ENCODE measurements at regions not wholly inside any gene's neighbourhood (a gene's known extent, or its start where the extent isn't known, plus 50 kb on each side); places are given as distances from the start of the nearest gene placed in this dataset.

DNA sequence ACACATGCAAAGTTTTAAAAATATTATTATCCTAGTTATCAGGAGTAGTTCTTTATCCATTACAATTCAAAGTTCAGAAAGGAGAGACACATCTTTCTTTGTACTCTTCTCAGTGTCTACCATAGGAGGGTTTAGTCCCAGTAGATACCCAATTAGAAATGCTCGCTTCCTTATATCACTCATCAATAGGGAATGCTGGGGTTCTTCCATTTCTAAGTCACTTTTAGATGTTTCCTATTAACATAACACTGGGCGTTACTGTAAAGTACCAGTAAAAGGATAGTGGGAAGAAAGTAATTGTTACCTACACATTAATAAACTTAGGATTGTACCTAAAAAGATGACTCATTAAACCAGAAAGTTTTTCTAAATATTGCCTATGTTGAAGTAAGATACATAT is 348.3 kb upstream of the CDH6 start:
- Histone ChIP-seq H3K9me3 (no peaks in the 10 kb centered on the region), H3K27ac (no peak overlapping the region), H3K4me1 (no peaks in the 10 kb centered on the region), H3K36me3 (no peaks in the 10 kb centered on the region), H3K27me3 (ENCODE audit: low read depth) (no peaks in the 10 kb centered on the region), H3K4me3 (no peak overlapping the region)
- DNase-seq (no peak), ATAC-seq (no peak)
- intact Hi-C loops (cut with DNase I), result no loop called here
- TF ChIP-seq, protein P1, sequence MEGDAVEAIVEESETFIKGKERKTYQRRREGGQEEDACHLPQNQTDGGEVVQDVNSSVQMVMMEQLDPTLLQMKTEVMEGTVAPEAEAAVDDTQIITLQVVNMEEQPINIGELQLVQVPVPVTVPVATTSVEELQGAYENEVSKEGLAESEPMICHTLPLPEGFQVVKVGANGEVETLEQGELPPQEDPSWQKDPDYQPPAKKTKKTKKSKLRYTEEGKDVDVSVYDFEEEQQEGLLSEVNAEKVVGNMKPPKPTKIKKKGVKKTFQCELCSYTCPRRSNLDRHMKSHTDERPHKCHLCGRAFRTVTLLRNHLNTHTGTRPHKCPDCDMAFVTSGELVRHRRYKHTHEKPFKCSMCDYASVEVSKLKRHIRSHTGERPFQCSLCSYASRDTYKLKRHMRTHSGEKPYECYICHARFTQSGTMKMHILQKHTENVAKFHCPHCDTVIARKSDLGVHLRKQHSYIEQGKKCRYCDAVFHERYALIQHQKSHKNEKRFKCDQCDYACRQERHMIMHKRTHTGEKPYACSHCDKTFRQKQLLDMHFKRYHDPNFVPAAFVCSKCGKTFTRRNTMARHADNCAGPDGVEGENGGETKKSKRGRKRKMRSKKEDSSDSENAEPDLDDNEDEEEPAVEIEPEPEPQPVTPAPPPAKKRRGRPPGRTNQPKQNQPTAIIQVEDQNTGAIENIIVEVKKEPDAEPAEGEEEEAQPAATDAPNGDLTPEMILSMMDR (IDR thresholded peaks at IDR 0.05), result no peak

DNA sequence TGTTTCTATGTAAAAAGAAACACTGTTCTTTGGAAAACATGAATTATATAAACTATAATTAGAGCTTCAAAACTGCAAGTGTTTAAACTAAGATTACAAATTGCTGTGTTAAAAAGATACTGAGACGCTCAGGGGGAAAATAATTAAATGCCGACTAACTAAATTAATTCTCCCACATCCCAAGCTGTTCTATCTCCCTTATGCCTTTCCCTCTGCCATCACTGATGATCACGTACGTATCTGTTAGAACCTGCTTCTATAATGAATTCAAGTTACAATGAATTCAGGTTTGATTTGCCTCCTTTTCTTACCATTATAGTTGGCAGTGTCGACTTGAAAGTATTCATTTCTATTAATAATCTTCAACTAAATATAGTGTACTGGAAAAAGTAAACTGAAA is 349.9 kb upstream of the CDH6 start:
- intact Hi-C loops (cut with DNase I), result no loop called here
- H3K27me3 ChIP-seq (ENCODE audit: low read depth), result no peaks in the 10 kb centered on the region
- H3K4me1 ChIP-seq, result no peaks in the 10 kb centered on the region
- ATAC-seq (no peak), DNase-seq (no peak)
- TF ChIP-seq, protein P1 (IDR thresholded peaks at IDR 0.05), result no peak
- no peak overlapping the region for H3K27ac ChIP-seq
- no peaks in the 10 kb centered on the region for H3K36me3 ChIP-seq
- H3K4me3 ChIP-seq, result no peak overlapping the region
- no peaks in the 10 kb centered on the region for H3K9me3 ChIP-seq

- H3K9me3 ChIP-seq, result no peaks in the 10 kb centered on the region
- H3K4me3 ChIP-seq, result no peak overlapping the region
- H3K36me3 ChIP-seq, result no peaks in the 10 kb centered on the region
- TF ChIP-seq, protein P1 (IDR thresholded peaks at IDR 0.05), result no peak
- no peak for DNase-seq
- H3K4me1 ChIP-seq, result no peaks in the 10 kb centered on the region
- no peak overlapping the region for H3K27ac ChIP-seq
- ATAC-seq, result no peak
- no peaks in the 10 kb centered on the region for H3K27me3 ChIP-seq (ENCODE audit: low read depth)
- intact Hi-C loops (cut with DNase I), result no loop called here
Observed at GRCh38 chr5:30839956-30840355, 353.5 kb upstream of the CDH6 start.

GRCh38 chr5:30838936-30839496 is 354.5 kb upstream of the CDH6 start:
- Histone ChIP-seq H3K9me3 (no peaks in the 10 kb centered on the region), H3K4me1 (no peaks in the 10 kb centered on the region), H3K27me3 (ENCODE audit: low read depth) (no peaks in the 10 kb centered on the region), H3K4me3 (no peak overlapping the region), H3K36me3 (no peaks in the 10 kb centered on the region), H3K27ac (no peak overlapping the region)
- TF ChIP-seq, protein P1 (IDR thresholded peaks at IDR 0.05), result no peak
- DNase-seq (no peak), ATAC-seq (no peak)
- intact Hi-C loops (cut with DNase I), result no loop called here

- TF ChIP-seq, protein P1 (IDR thresholded peaks at IDR 0.05), result no peak
- intact Hi-C loops (cut with DNase I), result no loop called here
- DNase-seq (no peak), ATAC-seq (no peak)
- H3K36me3 ChIP-seq, result no peaks in the 10 kb centered on the region
- H3K4me3 ChIP-seq, result no peak overlapping the region
- H3K27ac ChIP-seq, result no peak overlapping the region
- H3K4me1 ChIP-seq, result no peaks in the 10 kb centered on the region
- H3K27me3 ChIP-seq (ENCODE audit: low read depth), result no peaks in the 10 kb centered on the region
- no peaks in the 10 kb centered on the region for H3K9me3 ChIP-seq
Observed at GRCh38 chr5:30832519-30832918, 361.0 kb upstream of the CDH6 start.

DNA sequence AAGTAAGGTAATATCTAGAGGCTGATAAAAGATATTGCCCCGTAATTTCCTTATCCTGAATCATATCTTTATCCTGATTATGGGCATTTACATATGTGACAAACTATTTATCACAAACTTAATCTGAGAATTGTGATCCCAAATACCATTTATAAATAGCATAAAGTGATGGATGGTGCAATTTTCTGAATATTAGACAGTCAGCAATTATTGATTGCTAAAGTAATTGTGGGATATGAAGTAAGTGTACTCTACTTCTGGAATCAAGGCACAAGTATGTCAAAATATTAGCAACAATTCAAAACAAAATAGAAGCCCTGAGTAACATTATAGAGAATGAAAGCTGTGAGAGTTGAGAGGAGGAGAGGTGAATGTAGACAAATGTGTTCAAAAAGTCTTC is 361.9 kb upstream of the CDH6 start:
- no peaks in the 10 kb centered on the region for H3K9me3 ChIP-seq
- TF ChIP-seq, protein P1 (IDR thresholded peaks at IDR 0.05), result no peak

More for the DNA sequence above, 361.9 kb upstream of the CDH6 start:
- no peaks in the 10 kb centered on the region for H3K27me3 ChIP-seq (ENCODE audit: low read depth)
- no peaks in the 10 kb centered on the region for H3K4me1 ChIP-seq
- ATAC-seq (no peak), DNase-seq (no peak)
- intact Hi-C loops (cut with DNase I), result no loop called here
- H3K27ac ChIP-seq, result no peak overlapping the region
- H3K4me3 ChIP-seq, result no peak overlapping the region
- no peaks in the 10 kb centered on the region for H3K36me3 ChIP-seq
